DMS53 treated with DMSO at 0.1 percent for 48 hours (cell line): ENCODE measurements at regions not wholly inside any gene's neighbourhood (a gene's known extent, or its start where the extent isn't known, plus 50 kb on each side); places are given as distances from the start of the nearest gene placed in this dataset.

ENCODE experiments used
- DNase-seq: peaks from one replicate; lab custom pipeline; 2025; ENCODE audit not compliant: unreplicated experiment; lab: John Stamatoyannopoulos, UW

DNA sequence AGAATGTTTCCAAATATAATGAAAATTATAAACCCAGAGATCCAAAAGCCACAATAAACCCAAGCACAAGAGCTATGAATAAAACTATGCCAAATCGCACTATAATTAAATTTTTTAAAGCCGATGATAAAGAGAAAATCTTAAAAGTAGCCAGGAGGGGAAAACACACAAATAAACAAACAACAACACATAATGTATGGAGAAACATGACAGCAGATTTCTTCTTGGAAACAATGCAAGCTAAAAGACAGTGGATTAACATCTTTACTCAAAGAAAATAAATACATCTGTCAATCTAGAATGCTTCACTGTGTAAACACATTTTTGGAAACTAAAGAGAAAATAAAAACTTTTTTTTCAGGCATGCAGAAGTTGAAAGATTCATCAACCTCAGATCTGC, 53.0 kb upstream of the SMOX start:
- DNase-seq = no peak

DNA sequence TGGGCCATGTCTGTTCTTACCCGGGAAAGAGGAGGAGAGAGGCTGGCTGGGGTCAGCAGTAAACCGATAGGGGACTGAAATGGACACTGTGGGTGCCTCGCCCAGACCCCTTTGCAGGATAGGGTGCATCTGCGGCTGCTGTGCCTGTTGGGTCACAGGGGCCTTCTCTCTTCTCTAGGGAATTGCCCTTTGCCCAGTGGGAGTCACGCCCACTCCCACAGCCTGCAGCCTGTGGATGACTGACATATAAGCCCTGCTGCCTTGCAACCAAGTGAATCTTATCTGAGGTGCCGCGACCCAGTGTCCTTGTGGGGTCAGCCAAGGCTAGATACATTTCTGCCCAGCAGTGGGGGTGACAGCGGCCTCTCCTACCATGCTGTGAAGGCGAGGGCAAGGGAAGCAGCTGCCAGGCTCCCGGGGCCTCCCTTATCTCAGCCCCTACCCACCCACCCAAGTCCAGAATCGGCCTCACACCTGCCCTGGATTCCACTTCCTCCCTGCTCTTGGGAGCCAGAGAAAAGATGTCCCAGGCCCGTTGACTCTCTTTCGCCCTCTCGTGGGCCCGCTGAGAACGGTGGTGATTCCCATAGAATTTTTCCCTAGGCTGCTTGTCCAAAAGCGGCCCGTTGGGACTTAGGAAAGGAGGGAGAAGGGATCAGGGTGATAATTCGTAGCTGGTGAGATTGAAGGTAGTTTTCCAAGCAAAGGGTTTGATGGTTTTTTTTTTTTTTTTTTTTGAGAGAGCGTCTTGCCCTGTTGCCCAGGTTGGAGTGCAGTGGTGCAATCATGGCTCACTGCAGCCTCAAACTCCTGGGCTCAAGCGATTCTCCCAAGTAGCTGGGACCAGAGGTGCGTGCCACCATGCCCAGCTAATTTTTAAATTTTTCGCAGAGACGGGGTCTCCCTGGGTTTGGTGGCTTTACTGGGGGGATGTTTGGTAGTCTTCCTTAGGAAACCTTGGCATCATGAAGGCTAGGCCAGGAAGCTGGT, 56.8 kb upstream of the SMOX start:
- DNase-seq = peak; percentile 37

DNA sequence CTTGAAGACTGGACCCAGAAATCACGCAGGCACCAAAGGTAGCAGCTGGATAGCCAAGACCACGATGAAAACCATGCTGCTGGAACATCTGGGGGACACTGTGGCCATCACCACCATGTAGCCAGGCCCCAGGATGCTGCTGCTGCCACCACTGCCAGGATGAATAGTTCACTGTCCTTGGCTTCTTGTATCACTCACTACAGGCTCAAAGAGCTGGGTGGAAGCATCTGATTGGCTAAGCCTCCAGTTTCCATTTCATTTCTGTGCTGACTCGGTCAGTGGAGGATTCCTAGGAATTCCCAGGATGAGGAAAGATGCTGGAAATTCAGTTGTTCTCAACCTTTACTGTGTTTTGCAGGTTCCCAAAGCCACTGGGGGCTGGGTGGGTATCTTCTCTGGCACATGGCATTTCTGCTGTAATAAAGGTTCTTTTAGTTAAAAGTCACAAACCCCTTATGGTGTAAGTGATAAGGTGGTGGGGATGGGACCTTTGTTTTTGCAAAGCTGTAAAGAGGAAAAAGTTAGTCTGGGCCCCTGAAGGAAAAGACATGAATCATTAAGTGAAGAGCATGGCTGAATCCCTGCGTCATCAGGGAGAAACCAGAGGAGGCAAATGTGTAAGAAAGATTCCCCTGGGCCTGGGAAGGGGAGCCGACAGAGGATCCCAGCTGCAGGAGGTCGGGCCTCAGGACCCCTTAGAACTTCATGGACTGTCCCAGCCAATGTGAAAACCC, 57.7 kb upstream of the SMOX start:
- DNase-seq = no peak

DNA sequence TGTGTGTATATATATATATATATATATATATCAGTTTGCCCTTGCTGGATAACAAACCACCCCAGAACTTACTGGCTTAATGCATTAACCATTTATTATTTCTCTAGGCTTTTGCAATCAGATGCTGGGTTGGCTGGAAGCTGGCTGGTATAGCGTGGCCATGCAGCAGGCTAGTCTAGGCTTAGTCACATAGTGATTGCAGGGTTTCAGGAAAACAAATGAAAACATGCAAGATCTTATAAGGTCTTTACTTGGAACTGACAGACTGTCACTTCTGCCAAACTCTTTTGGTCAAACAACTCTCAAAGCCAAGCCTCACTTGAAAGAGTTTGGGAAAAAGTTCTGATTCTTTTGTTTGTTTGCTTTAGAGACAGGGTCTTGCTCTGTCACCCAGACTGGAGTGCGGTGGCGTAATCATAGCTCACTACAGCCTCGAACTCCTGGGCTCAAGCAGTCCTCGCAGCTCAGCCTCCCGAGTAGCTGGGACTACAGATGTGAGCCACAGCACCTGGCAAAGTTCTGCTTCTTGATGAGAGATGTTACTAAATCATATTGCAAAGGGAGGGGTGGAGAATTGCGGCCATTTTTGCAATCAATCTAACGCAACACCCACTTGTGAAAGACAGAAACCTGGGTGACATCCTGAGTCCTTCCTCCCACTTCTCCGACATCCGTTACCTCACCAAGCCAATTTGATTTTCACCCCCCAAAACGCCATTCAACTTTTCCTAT, 58.7 kb upstream of the SMOX start:
- no peak for DNase-seq

DNA sequence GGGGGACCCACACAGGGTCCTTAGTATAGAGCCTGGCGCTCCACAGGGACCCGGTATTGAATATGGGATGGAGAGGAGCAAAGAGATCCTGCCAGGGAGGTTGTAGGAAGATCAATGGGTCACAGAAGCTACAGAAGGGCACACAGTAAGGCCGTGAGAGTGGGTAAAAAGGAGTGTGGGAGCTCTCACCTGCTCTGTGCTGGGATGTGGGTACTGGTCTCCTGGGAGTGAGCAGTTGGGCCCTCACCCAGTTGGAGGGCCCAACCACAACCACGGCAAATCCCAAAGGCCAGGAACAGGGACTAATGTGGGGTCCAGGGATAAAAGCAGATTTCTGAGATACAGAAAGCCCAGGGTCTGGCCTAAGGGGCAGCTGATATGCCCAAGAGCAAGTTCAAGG, 59.9 kb upstream of the SMOX start:
- no peak for DNase-seq

DNA sequence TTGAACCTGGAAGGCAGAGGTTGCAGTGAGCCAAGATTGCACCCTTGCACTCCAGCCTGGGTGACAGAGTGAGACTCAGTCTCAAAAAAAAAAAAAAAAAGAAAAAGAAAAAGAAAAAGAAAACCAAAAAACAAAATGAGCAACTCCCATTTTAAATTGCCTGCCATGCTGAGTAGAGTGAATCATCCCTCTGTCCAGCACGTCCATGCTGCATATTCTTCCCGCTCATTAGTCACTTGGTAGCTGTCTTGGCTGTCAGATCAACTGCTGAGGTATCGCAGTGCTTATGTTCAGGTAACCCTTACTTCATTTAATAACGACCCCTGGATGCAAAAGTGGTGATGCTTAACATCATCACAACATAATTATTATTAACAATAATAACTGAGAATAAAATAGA, 60.7 kb upstream of the SMOX start:
- DNase-seq = no peak

DNA sequence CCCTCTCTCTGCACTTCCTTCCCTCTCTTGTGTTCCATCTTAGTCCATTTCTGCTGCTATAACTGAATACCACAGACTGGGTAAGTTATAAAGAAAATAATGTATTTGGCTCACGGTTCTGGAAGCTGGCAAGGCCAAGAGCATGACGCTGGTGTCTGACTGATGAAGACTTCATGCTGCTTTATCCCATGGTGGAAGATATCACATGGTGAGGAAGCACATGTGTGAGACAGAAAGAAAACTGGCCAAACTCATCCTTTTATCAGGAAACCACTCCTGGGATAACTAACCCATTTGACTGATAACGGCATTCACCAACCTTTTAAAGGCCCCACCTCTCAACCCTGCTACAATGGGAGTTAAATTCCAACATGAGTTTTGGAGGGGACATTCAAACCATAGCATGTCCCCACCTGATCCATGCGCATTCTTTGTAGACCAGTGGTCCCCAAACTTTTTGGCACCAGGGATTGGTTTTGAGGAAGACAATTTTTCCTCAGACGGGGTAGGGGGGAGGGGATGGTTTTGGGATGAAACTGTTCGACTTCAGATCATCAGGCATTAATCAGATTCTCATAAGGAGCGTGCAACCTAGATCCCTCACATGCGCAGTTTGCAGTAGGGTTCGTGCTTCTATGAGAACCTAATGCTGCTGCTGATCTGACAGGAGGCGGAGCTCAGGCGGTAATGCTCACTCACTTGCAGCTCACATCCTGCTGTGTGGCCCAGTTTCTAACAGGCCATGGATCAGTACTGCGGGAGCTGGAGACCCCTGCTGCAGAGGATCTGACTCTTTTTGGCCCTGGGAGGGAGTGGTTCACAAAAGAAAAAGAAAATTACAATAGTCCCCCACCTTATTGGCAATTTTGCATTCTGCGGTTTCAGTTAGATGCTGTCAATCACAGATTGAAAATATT, 61.6 kb upstream of the SMOX start:
- DNase-seq = no peak

DNA sequence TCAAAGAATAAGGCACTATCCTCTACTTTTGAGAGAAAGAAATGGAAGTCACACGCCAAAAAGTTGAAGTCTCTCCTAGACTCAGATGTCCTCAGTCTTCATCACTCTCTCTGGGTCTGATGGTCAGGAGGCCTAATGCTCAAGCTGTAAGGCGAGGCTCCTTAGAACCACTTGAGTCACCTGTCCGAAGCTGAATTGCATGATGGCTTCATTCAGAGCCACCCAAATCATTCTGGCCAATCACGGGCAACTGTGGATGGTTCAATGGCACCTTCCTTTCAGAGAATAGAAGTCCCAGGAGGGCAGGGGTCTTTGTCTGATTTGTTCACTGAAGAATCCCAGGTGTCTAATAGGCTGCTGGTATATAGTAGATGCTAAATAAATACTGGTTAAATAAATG, 63.9 kb upstream of the SMOX start:
- no peak for DNase-seq

DNA sequence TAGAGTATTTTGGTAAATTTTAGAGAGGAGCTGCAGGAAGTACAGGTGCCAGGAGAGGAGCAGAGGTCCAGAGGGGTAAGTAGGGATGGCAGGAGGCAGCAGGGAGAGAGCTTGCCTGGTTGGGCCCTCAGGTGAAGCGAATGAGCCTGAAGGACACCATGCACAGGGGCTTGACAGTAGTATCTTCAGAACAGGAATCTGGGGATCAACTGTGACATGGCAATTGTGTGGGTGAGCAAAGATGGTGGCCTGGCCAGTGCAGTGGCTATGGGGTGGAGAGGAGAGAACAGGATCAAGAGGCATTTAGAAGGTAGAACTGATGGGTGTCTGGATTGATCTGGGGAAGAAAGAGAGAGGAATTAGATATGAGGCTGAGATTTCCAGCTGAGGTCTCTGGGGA, 64.5 kb upstream of the SMOX start:
- no peak for DNase-seq

DNA sequence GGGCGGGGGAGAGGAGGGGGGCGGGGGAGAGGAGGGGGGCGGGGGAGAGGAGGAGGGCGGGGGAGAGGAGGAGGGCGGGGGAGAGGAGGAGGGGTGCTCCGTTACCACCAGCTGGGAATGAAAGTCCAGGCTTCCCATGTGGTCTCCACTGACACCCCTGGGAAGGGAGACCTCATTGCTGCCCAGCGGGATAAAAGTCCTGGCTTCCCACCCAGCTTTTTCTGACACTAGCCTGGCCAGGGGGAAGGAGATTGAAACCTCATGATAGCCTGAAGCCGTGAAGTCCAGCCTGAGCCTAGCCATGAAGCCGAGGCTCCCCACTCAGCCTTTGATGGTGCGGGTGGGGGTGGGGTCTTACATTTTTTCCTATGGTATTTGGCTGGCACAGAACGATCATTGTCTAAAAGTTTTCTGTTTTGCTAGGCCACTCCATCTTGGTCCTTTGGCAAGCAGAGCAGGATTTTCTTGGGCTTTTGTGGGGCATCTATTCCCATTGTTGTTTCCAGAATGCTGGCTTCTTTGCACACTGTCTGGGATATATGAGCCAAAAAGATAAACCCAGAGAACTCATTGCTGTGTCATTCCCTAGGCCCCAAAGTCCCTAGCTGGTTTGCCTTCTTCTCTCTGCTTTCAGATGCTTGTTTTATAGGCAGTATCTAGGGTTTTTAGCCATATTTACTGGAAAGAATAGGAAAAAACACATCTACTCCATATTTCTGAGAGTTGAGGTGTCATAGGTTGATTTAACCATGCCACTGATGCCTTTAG, 65.3 kb upstream of the SMOX start:
- DNase-seq = no peak

DNA sequence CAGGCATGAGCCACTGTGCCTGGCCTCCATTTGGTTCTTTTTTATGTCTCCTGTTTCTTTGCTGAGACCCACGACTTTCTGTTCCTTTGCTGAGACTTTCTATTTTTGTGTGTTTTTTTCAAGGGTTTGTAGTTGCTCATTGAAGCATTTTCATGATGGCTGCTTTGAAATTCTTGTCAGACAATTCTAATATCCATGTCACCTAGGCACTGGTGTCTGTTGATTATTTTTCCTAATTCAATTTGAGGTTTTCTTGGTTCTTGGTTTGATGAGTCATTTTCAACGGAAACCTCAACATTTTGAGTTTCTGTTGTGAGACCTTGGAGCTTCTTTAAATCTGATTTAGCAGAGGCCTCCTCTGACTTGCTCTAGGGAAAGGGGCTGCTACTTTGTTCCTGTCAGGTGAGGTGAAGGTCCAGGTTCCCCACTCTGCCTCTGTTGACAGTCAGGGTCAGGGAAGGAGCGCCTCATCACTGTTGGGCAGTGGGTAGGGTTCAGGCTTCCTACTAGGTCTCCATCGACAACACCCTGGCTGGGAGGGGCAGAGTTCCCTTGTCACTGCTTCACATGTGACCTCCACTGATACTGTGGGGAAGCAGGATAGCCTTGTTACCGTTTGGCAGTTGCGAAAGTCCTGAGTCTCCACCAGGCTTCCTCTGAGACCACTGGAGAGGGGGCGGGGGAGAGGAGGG, 66.1 kb upstream of the SMOX start:
- no peak for DNase-seq

DNA sequence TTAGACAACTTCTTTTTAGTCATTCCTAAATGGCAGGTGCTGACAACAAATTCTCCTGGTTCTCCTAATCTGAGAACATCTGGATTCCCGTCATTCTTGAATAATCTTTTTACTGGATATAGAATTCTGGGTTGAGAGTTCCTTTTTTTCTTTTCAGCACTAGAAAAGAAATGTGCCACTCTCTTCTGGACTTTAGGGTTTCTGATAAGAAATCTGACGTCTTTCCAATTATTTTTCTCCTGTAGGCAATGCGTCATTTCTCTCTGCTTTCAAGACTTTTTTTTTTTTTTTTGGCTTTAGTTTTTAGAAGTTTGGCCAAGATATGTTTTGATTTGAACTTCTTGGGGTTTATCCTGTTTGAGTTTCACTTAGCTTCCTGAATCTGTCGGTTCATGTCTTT, 66.1 kb upstream of the RNF24 start:
- DNase-seq = no peak

DNA sequence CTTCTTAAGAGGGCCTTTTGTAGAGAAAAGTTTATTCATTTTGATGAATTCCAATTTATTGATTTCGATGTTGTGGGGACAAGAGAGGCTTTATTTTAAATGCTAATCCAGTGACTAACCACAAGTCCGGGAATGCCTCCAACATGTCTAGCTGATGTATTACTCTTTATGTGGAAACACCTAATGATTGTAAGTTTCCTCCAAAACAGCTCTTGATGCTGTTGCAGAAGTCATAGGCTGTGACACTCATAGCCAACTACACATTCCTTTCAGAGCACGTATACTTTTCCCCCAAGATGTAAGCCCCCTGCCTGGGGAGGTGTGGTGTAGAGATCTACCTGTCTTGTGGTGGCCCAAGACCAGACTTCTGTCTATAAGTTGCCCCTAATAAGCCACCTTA, 61.3 kb upstream of the RNF24 start:
- no peak for DNase-seq

DNA sequence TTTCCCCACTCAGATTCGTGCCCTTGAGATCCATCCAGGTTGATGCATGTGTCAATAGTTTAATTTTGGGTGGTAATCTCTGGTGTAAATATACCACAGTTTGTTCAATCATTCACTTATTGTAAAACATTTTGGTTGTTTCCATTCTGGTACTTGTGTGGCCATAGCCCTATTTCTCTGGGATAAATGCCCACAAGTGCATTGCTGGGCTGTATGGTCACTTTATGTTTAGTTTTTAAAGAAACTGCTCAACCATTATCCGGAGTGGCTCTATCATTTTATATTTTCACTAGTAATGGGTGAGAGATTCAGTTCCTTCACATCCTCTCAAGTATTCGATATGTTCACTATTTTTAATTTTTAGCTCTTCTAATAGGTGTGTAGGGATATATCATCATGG, 60.7 kb upstream of the RNF24 start:
- no peak for DNase-seq

DNA sequence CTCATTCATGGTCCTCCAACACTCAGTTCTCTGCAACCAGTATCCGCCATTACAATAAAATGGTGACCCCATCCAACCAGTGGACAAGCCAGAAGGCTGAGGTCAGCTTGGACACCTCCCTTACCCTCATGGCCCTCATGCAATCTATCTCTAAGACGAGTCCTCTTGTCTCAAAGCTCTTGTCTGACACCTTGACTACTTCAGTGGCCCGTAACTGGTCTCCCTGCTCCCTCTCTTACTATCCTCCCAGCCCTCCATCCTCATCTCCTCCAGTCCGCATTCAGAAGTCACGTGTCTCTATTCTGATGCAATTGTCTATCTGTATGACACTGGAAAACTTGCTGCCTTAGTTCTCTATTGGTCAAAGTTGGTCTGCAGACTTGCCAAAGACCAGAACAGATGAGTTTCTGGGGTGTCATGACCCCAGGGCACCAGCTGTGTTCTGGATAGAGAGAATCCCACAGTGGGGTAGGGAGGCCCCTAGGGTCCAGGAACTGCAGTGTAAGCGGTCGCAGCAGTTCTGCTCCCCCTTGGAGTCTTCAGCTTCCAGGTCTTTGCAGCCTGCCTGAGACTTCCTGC, 59.6 kb upstream of the RNF24 start:
- no peak for DNase-seq

DNA sequence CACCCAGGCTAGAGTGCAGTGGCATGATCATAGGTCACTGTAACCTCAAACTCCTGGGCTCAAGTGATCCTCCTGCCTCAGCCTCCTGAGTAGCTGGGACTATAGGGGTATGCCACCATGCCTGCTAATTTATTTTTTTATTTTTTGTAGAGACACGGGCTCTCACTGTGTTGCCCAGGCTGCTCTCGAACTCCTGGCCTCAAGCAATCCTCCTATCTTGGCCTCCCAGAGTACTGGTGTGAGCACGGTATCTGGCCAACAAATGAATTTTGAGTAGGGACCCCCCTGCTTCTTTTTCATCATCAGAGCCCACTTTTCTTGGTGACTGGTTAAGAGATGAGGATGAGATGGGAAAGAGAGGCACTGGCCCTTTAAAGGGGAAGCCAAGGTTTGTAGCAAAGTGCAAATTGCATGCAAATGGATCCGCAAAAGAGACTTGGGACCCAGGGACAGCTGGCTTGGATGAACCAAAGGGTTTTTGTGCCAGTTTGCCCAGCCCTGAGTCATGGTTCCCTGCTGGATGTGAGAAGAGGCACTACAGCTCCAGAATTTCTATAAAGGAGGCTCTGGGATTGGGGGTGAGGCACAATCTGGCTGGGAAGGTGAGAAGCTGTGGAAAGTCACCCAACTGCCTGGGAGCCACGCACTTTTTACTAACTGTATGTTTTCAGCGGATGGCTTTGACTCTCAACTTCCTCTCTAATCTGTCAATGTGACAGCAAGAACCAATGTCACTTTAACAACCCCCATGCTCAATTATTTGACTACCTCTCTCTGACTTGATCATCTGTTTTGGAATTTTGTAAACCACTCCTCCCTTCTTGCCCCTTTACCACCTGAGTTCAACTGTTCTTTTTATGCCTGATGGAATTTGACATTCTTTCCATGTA, 58.7 kb upstream of the RNF24 start:
- no peak for DNase-seq

DNA sequence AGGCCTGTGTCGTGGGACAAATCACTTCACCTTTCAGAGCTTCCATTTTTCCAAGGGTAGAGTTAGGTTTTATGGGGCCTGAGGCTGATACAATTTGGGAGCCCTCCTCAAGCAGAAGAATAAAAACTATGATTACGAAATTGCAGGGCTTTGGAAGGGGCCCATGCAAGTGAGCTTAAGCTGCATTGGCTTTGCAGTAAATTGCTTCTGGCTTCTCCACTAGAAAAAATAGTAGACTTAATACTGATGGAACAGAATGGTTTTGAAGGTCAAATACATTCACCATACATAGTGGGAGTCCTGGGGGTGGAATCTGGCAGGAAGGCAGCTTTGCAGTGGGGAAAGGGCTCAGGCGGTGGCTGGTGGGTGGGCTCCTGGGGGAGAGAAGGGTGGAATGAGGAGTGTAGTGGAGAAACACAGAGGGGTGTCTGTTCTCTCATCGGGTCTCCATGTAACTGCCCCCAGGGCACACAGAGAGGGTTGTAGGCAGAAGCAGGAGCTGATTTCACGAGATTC, 55.9 kb upstream of the RNF24 start:
- no peak for DNase-seq
